ENCODE measurements at regions not wholly inside any gene's neighbourhood (a gene's known extent, or its start where the extent isn't known, plus 50 kb on each side); places are given as distances from the start of the nearest gene placed in this dataset.

DNA sequence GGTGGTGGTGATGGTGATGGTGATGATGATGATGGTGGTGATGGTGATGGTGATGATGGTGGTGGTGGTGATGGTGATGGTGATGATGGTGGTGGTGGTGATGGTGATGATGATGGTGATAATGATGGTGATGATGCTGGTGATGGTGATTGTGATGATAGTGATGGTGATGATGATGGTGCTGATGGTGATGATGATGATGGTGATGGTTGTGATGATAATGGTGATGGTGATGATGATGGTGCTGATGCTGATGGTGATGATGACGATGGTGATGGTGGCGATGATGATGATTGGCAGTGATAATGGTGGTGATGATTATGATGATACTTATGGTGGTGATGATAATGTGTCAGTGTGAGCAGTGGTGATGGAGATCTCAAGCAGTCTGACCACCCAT lies 90.8 kb upstream of the FOXF1 start:
- TF ChIP-seq, protein P1, sequence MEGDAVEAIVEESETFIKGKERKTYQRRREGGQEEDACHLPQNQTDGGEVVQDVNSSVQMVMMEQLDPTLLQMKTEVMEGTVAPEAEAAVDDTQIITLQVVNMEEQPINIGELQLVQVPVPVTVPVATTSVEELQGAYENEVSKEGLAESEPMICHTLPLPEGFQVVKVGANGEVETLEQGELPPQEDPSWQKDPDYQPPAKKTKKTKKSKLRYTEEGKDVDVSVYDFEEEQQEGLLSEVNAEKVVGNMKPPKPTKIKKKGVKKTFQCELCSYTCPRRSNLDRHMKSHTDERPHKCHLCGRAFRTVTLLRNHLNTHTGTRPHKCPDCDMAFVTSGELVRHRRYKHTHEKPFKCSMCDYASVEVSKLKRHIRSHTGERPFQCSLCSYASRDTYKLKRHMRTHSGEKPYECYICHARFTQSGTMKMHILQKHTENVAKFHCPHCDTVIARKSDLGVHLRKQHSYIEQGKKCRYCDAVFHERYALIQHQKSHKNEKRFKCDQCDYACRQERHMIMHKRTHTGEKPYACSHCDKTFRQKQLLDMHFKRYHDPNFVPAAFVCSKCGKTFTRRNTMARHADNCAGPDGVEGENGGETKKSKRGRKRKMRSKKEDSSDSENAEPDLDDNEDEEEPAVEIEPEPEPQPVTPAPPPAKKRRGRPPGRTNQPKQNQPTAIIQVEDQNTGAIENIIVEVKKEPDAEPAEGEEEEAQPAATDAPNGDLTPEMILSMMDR (conservative IDR thresholded peaks at IDR 0.05; ENCODE audit: low read depth, low read length): no peak
- TF ChIP-seq EZH2 (IDR thresholded peaks at IDR 0.05; ENCODE audit: low read length, unreplicated experiment): no peak

Measured in PC-3 (cell line).